Iris pigment epithelial cell (primary cell): ENCODE measurements at regions not wholly inside any gene's neighbourhood (a gene's known extent, or its start where the extent isn't known, plus 50 kb on each side); places are given as distances from the start of the nearest gene placed in this dataset.
"Not testable (repeated sequence)": the region's sequence is repeated elsewhere in the genome, so short reads cannot be mapped to it uniquely, and the experiment has no call there.

Experiments
- DNase-seq: peaks from one replicate; pipeline ENCODE4 v3.0.0-alpha.2; 2011; ENCODE audit warnings: low read depth

- DNase-seq, result no peak
Observed at GRCh38 chr7:54898659-54899340, 120.0 kb upstream of the EGFR start.

GRCh38 chr7:54901840-54902239, 117.0 kb upstream of the EGFR start:
- DNase-seq, result no peak

- DNase-seq, result peak; percentile 92
Observed at GRCh38 chr7:54904130-54904529, 114.7 kb upstream of the EGFR start.

- DNase-seq, result peak; percentile 14
Observed at GRCh38 chr7:54904986-54905385, 113.8 kb upstream of the EGFR start.

- DNase-seq, result peak; percentile 45
Observed at GRCh38 chr7:54906963-54907362, 111.9 kb upstream of the EGFR start.

GRCh38 chr7:54907981-54908380, 110.8 kb upstream of the EGFR start:
- peak; percentile 5 for DNase-seq

- DNase-seq, result no peak
Observed at GRCh38 chr7:54908760-54909438, 109.9 kb upstream of the EGFR start.

GRCh38 chr7:54915870-54916598, 102.8 kb upstream of the EGFR start:
- DNase-seq, result no peak

- no peak for DNase-seq
Observed at GRCh38 chr7:54917613-54918391, 101.0 kb upstream of the EGFR start.

GRCh38 chr7:54921116-54921515, 97.7 kb upstream of the EGFR start:
- no peak for DNase-seq

- DNase-seq, result no peak
Observed at GRCh38 chr7:54931532-54931931, 87.3 kb upstream of the EGFR start.

- DNase-seq, result peak; percentile 69
Observed at GRCh38 chr7:54932818-54933543, 85.8 kb upstream of the EGFR start.

- DNase-seq, result no peak
Observed at GRCh38 chr7:54933643-54934042, 85.2 kb upstream of the EGFR start.

- DNase-seq, result no peak
Observed at GRCh38 chr7:54940748-54941147, 78.1 kb upstream of the EGFR start.

GRCh38 chr7:54944179-54944578, 74.6 kb upstream of the EGFR start:
- peak; percentile 61 for DNase-seq

GRCh38 chr7:54946271-54946670, 72.5 kb upstream of the EGFR start:
- no peak for DNase-seq

- no peak for DNase-seq
Observed at GRCh38 chr7:54946764-54947163, 72.1 kb upstream of the EGFR start.

GRCh38 chr7:54947266-54947665, 71.6 kb upstream of the EGFR start:
- DNase-seq, result no peak

- not testable (repeated sequence) for DNase-seq
Observed at GRCh38 chr7:54949514-54949913, 69.3 kb upstream of the EGFR start.

GRCh38 chr7:54955296-54955695, 63.5 kb upstream of the EGFR start:
- no peak for DNase-seq

GRCh38 chr7:54955696-54956420, 63.0 kb upstream of the EGFR start:
- DNase-seq, result no peak
